GM18505 (cell line): ENCODE measurements at regions not wholly inside any gene's neighbourhood (a gene's known extent, or its start where the extent isn't known, plus 50 kb on each side); places are given as distances from the start of the nearest gene placed in this dataset.

ENCODE experiments used
- ATAC-seq: cut with Tn5 transposase; IDR thresholded peaks from one replicate; pipeline ENCODE4 v1.9.1; 2021; ENCODE audit not compliant: unreplicated experiment
- POLR2A ChIP-seq: IDR thresholded peaks from 4 replicates; pipeline ENCODE4 v1.6.1; 2011; ENCODE audit warnings: borderline replicate concordance; ENCODE audit not compliant: insufficient read depth, insufficient read length; ENCODE audit errors: extremely low read depth

- no peak for TF ChIP-seq POLR2A
- no peak for ATAC-seq
Measured at GRCh38 chr6:139877828-139878405, 503.5 kb upstream of the CITED2 start.

GRCh38 chr6:139872665-139873064, 498.2 kb upstream of the CITED2 start:
- TF ChIP-seq POLR2A: no peak
- ATAC-seq: no peak

- TF ChIP-seq POLR2A: no peak
- no peak for ATAC-seq
Measured at GRCh38 chr6:139871803-139872510, 497.5 kb upstream of the CITED2 start.

- ATAC-seq: no peak
- TF ChIP-seq POLR2A: no peak
Measured at GRCh38 chr6:139871165-139871710, 496.8 kb upstream of the CITED2 start.

GRCh38 chr6:139868576-139868975, 494.1 kb upstream of the CITED2 start:
- no peak for TF ChIP-seq POLR2A
- ATAC-seq: no peak

GRCh38 chr6:139863964-139864363, 489.5 kb upstream of the CITED2 start:
- no peak for TF ChIP-seq POLR2A
- no peak for ATAC-seq

GRCh38 chr6:139863346-139863745, 488.9 kb upstream of the CITED2 start:
- no peak for ATAC-seq

GRCh38 chr6:139862311-139862710, 487.9 kb upstream of the CITED2 start:
- no peak for ATAC-seq
- TF ChIP-seq POLR2A: no peak

More at GRCh38 chr6:139863346-139863745, 488.9 kb upstream of the CITED2 start:
- no peak for TF ChIP-seq POLR2A

GRCh38 chr6:139860203-139860602, 485.8 kb upstream of the CITED2 start:
- no peak for TF ChIP-seq POLR2A
- no peak for ATAC-seq

- TF ChIP-seq POLR2A: no peak
- no peak for ATAC-seq
Measured at GRCh38 chr6:139858429-139858828, 484.0 kb upstream of the CITED2 start.

GRCh38 chr6:139857143-139857542, 482.7 kb upstream of the CITED2 start:
- TF ChIP-seq POLR2A: no peak
- ATAC-seq: no peak

GRCh38 chr6:139856562-139856961, 482.1 kb upstream of the CITED2 start:
- no peak for ATAC-seq
- TF ChIP-seq POLR2A: no peak

- TF ChIP-seq POLR2A: no peak
- ATAC-seq: no peak
Measured at GRCh38 chr6:139855671-139856311, 481.3 kb upstream of the CITED2 start.
